ENCODE measurements at regions not wholly inside any gene's neighbourhood (a gene's known extent, or its start where the extent isn't known, plus 50 kb on each side); places are given as distances from the start of the nearest gene placed in this dataset.

- 86% methylated on average over 4 of the region's 4 CpGs; no CpG with 5 or more reads in 1 of the 2 experiments for WGBS, 2 experiments (ENCODE audit: extremely low coverage in 1 of 2, insufficient coverage in 1 of 2, insufficient read length in 1 of 2, insufficient replicate concordance in 2 of 2, low coverage in 1 of 2, low lambda C conversion rate in 2 of 2, missing lambda C conversion rate in 1 of 2)
- no peak overlapping the region for H2BK120ac ChIP-seq (replicated peaks; ENCODE audit: low read depth, low read length)
- no peak overlapping the region for H3K4me2 ChIP-seq (ENCODE audit: insufficient read depth in 1 of 2, low read depth in 2 of 2, low read length in 2 of 2)
- no peak overlapping the region for H2AFZ ChIP-seq (ENCODE audit: low read length)
- DNase-seq (ENCODE audit: low read depth in 1 of 2, low spot score in 2 of 2) (no peak), FAIRE-seq (no peak)
- no peaks in the 10 kb centered on the region for H3K79me1 ChIP-seq (ENCODE audit: low read depth, low read length)
- no peak overlapping the region for H2BK20ac ChIP-seq (ENCODE audit: low read length)
- H3K4me3 ChIP-seq (ENCODE audit: extremely low read depth in 1 of 4, insufficient read depth in 2 of 4, low read depth in 3 of 4, low read length in 4 of 4), result no peak overlapping the region
- no peak overlapping the region for H2BK5ac ChIP-seq (ENCODE audit: low read depth, low read length)
- H4K8ac ChIP-seq (ENCODE audit: extremely low read depth, insufficient read depth, low read length), result no peak overlapping the region
- no peaks in the 10 kb centered on the region for H3K36me3 ChIP-seq (ENCODE audit: control insufficient read depth in 2 of 4, insufficient read depth in 4 of 4, low read length in 3 of 4)
- H4K91ac ChIP-seq (replicated peaks; ENCODE audit: insufficient read length, low read length), result no peak overlapping the region
- H4K5ac ChIP-seq (ENCODE audit: insufficient read length, low read depth, low read length), result no peak overlapping the region
- ChIA-PET POLR2A (ENCODE audit: partially characterized antibody) (no interaction called here), CTCF (ENCODE audit: partially characterized antibody) (interaction anchor here (0.9 to 1.2 kb wide), 2 partner anchors 65 to 142 kb away, joined by 3 read pairs; no protein-coding TSS in a partner anchor)
- no peak overlapping the region for H2AK5ac ChIP-seq (ENCODE audit: low read depth, low read length)
- H3K27ac ChIP-seq (ENCODE audit: low read depth, low read length), result no peak overlapping the region
- no peaks in the 10 kb centered on the region; a peak in 1 of 7 replicates for H3K27me3 ChIP-seq (replicated peaks in 1 of 4; ENCODE audit: control insufficient read depth in 3 of 4, extremely low read depth in 1 of 4, insufficient read depth in 3 of 4, low read length in 3 of 4)
- no peak overlapping the region for H3K18ac ChIP-seq (ENCODE audit: extremely low read depth, low read length)
- no peaks in the 10 kb centered on the region for H3K23me2 ChIP-seq (ENCODE audit: low read depth, low read length)
- no peaks in the 10 kb centered on the region for H4K20me1 ChIP-seq (replicated peaks in 1 of 2; ENCODE audit: control insufficient read depth in 1 of 2, insufficient read depth in 2 of 2, low read length in 2 of 2)
- H3K4me1 ChIP-seq (replicated peaks in 1 of 4; ENCODE audit: control insufficient read depth in 3 of 4, insufficient read depth in 4 of 4, low read length in 3 of 4), result peaks cover 4 to 10% (median 7%) of the 10 kb centered on the region in 4 experiments; a peak in 4 of 7 replicates
- H3K9ac ChIP-seq (replicated peaks in 1 of 4; ENCODE audit: extremely low read depth in 1 of 4, low read depth in 3 of 4, low read length in 3 of 4), result no peak overlapping the region
- H3K56ac ChIP-seq (replicated peaks; ENCODE audit: insufficient read length, low read depth, low read length), result no peak overlapping the region
- no peak overlapping the region; the same call in 1 of the 2 replicates for H2BK12ac ChIP-seq (ENCODE audit: low read depth, low read length)
- no peak overlapping the region for H3K4ac ChIP-seq (replicated peaks; ENCODE audit: insufficient read length, low read depth, low read length)
- H3K79me2 ChIP-seq (ENCODE audit: control insufficient read depth in 1 of 2, insufficient read depth in 2 of 2, low read length in 2 of 2), result no peaks in the 10 kb centered on the region
- TF ChIP-seq YY1 (IDR thresholded peaks at IDR 0.05; ENCODE audit: low read depth, low read length), result no peak
- no peak for TF ChIP-seq GTF2F1 (IDR thresholded peaks at IDR 0.05; ENCODE audit: borderline replicate concordance, low read depth, low read length)
- TF ChIP-seq ATF2 (IDR thresholded peaks at IDR 0.05; ENCODE audit: low read length), result no peak
- TF ChIP-seq SAP30 (IDR thresholded peaks at IDR 0.05; ENCODE audit: insufficient read depth, insufficient replicate concordance, low read length), result no peak
- no peak for TF ChIP-seq EZH2 (IDR thresholded peaks at IDR 0.05; ENCODE audit: low read depth, low read length, severe bottlenecking)
- TF ChIP-seq HDAC6 (IDR thresholded peaks at IDR 0.05; ENCODE audit: low read depth, low read length), result no peak
- TF ChIP-seq TBP (IDR thresholded peaks at IDR 0.05; ENCODE audit: low read depth, low read length), result no peak
- TF ChIP-seq KDM1A (IDR thresholded peaks at IDR 0.05; ENCODE audit: borderline replicate concordance, low read length), result no peak
- no peak overlapping the region for H3K14ac ChIP-seq (ENCODE audit: insufficient read length)
- no peak overlapping the region for H3K23ac ChIP-seq (ENCODE audit: insufficient read length)
- H3K9me3 ChIP-seq (ENCODE audit: insufficient read depth in 2 of 2, low read depth in 1 of 2, low read length in 1 of 2), result no peaks in the 10 kb centered on the region; a peak in 1 of 4 replicates
- no peak overlapping the region for H2BK15ac ChIP-seq (ENCODE audit: low read length)
Measured at GRCh38 chr16:16938009-16938408, 532.8 kb downstream of the XYLT1 start.

Measured in H1 (cell line).